Colonic mucosa (tissue), 4 donors: ENCODE measurements at regions not wholly inside any gene's neighbourhood (a gene's known extent, or its start where the extent isn't known, plus 50 kb on each side); places are given as distances from the start of the nearest gene placed in this dataset.

Source experiments
- DNase-seq: peaks from one replicate; pipeline ENCODE4 v3.0.0-alpha.2; 2020
- H3K27ac ChIP-seq: fragments of 200-600 bp; one replicate; pipeline ENCODE4 v1.8.0; 2021
- H3K27me3 ChIP-seq: fragments of 200-600 bp; one replicate; pipeline ENCODE4 v1.8.0; 2021
- H3K36me3 ChIP-seq: fragments of 200-600 bp; one replicate; pipeline ENCODE4 v1.8.0; 2021
- H3K4me1 ChIP-seq: fragments of 200-600 bp; one replicate; pipeline ENCODE4 v1.8.0; 2021; ENCODE audit warnings: mild to moderate bottlenecking
- H3K4me3 ChIP-seq: fragments of 200-600 bp; one replicate; pipeline ENCODE4 v1.8.0; 2021
- H3K9ac ChIP-seq, 2 donors: one replicate each; pipeline ENCODE4 v1.7.0; 2013; ENCODE audit warnings: control low read depth in 2 of 2, low read depth in 2 of 2, low read length in 2 of 2
- H3K9me3 ChIP-seq: fragments of 200-600 bp; one replicate; pipeline ENCODE4 v1.8.0; 2021
- intact Hi-C: fragments of 100-400 bp; cut with DNase I; formaldehyde crosslinking; loops from one replicate; pipeline ENCODE4 v1.14.1; 2022
- TF ChIP-seq, protein P1 (sequence below): fragments of 200-600 bp; IDR thresholded peaks from one replicate; pipeline ENCODE4 v1.8.0; 2022; ENCODE audit warnings: antibody characterized with exemption, mild to moderate bottlenecking
- donor health status: healthy.
- donor health status: DM: no; HTN: no; CAD: no.
- donor health status: DM: no; HTN: no; CAD: no.

DNA sequence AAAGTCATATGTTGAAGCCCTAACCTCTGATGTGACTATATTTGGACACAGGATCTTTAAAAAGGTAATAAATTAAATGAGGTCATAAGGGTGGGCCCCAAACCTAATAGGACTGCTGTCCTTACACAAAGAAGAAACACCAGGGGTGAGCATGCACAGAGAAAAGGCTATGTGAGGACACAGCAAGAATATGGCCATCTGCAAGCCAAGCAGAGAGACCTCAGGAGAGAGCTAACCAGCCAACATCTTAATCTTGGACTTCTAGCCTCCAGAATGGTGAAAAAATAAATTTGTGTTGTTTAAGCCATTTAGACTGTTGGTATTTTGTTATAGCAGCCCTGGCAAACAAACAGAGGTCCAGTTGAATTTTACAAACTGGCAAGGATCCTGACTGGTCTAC lies 223.9 kb downstream of the LTN1 start:
- no peaks in the 10 kb centered on the region for H3K36me3 ChIP-seq
- intact Hi-C loops, result no loop called here
- H3K27me3 ChIP-seq, result no peaks in the 10 kb centered on the region
- no peaks in the 10 kb centered on the region for H3K9me3 ChIP-seq
- TF ChIP-seq, protein P1, sequence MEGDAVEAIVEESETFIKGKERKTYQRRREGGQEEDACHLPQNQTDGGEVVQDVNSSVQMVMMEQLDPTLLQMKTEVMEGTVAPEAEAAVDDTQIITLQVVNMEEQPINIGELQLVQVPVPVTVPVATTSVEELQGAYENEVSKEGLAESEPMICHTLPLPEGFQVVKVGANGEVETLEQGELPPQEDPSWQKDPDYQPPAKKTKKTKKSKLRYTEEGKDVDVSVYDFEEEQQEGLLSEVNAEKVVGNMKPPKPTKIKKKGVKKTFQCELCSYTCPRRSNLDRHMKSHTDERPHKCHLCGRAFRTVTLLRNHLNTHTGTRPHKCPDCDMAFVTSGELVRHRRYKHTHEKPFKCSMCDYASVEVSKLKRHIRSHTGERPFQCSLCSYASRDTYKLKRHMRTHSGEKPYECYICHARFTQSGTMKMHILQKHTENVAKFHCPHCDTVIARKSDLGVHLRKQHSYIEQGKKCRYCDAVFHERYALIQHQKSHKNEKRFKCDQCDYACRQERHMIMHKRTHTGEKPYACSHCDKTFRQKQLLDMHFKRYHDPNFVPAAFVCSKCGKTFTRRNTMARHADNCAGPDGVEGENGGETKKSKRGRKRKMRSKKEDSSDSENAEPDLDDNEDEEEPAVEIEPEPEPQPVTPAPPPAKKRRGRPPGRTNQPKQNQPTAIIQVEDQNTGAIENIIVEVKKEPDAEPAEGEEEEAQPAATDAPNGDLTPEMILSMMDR, result no peak
- H3K9ac ChIP-seq, result no peak overlapping the region
- no peak for DNase-seq
- no peak overlapping the region for H3K4me3 ChIP-seq
- no peaks in the 10 kb centered on the region for H3K4me1 ChIP-seq
- no peak overlapping the region for H3K27ac ChIP-seq

- no peak overlapping the region for H3K27ac ChIP-seq
- no peaks in the 10 kb centered on the region for H3K9me3 ChIP-seq
- no peaks in the 10 kb centered on the region for H3K36me3 ChIP-seq
- TF ChIP-seq, protein P1, result no peak
- H3K4me1 ChIP-seq, result no peaks in the 10 kb centered on the region
- intact Hi-C loops, result no loop called here
- H3K9ac ChIP-seq, result no peak overlapping the region
- no peak for DNase-seq
- no peak overlapping the region for H3K4me3 ChIP-seq
- H3K27me3 ChIP-seq, result no peaks in the 10 kb centered on the region
These were observed 225.2 kb downstream of the LTN1 start for GRCh38 chr21:28767523-28767922.

DNA sequence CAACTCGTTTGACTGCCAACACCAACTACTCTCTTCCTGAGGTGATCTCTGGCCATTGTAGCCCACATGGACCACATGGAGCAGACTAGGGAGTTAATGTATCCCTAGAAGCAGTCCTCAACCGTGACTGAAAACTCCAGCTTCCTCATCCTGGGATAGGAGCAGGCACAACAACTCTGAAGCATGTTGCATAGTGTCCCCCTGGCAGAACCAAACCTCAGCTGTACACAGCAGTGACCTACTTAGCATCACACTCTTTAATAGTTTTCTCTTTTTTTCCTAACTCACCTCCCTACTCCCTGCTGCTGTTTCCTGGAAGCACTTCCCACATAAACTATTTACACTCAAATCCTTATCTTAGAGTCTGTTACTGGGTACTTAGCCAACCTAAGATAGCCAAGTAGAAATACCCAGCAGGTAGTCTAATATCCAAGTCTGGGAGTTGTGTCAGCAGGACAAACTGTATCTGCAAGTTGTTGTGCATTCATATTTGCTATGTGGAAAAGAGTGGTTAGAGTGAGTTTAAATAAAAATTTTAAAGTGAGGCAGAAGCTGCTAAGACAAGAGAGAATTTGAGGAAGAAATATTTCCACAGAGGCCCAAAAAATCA lies 228.8 kb downstream of the LTN1 start:
- no peaks in the 10 kb centered on the region for H3K27me3 ChIP-seq
- H3K27ac ChIP-seq, result no peak overlapping the region
- H3K4me1 ChIP-seq, result no peaks in the 10 kb centered on the region
- intact Hi-C loops, result no loop called here
- TF ChIP-seq, protein P1, result no peak
- DNase-seq, result no peak
- no peaks in the 10 kb centered on the region for H3K9me3 ChIP-seq
- H3K4me3 ChIP-seq, result no peak overlapping the region
- no peaks in the 10 kb centered on the region for H3K36me3 ChIP-seq
- H3K9ac ChIP-seq, result no peak overlapping the region

DNA sequence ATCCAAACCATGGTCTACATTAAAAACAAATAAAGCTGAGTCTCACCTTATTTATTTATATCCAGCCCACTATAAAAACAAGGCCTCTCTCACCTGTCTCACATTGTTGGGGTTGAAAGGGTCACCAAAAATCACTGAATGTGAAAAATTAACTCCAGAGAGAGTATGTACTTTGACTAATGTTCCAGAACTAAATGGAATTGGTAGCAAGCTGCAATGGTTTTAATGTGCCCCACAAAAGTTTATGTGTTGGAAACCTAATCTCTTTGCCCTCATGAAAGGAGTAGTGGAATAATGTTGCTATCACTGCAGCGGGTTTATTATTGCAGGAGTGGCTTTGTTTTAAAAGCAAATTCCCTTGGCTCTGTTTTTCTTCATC lies 230.3 kb downstream of the LTN1 start:
- no peak for DNase-seq
- Histone ChIP-seq H3K27ac (no peak overlapping the region), H3K27me3 (no peaks in the 10 kb centered on the region)

GRCh38 chr21:28761674-28762356 lies 230.9 kb downstream of the LTN1 start:
- intact Hi-C loops, result no loop called here
- Histone ChIP-seq H3K9ac (no peak overlapping the region), H3K27ac (no peak overlapping the region), H3K36me3 (no peaks in the 10 kb centered on the region), H3K9me3 (no peaks in the 10 kb centered on the region), H3K4me3 (no peak overlapping the region), H3K27me3 (no peaks in the 10 kb centered on the region), H3K4me1 (no peaks in the 10 kb centered on the region)
- TF ChIP-seq, protein P1, result no peak
- DNase-seq, result no peak

More for the DNA sequence above, 230.3 kb downstream of the LTN1 start:
- no peaks in the 10 kb centered on the region for H3K9me3 ChIP-seq
- intact Hi-C loops, result no loop called here
- H3K4me3 ChIP-seq, result no peak overlapping the region
- no peaks in the 10 kb centered on the region for H3K4me1 ChIP-seq
- no peaks in the 10 kb centered on the region for H3K36me3 ChIP-seq
- TF ChIP-seq, protein P1, result no peak
- H3K9ac ChIP-seq, result no peak overlapping the region
